MM.1S (cell line): ENCODE measurements at regions not wholly inside any gene's neighbourhood (a gene's known extent, or its start where the extent isn't known, plus 50 kb on each side); places are given as distances from the start of the nearest gene placed in this dataset.

Experiments
- DNase-seq: peaks from one replicate; pipeline ENCODE4 v3.0.0-alpha.2; 2015
- H2AFZ ChIP-seq: fragments of 300-600 bp; sonication (generic); 2 replicates; pipeline ENCODE4 v1.6.0; 2016; ENCODE audit warnings: antibody characterized with exemption, low read length
- H3F3A ChIP-seq: fragments of 300-600 bp; sonication (generic); 2 replicates; pipeline ENCODE4 v1.6.1; 2016; ENCODE audit warnings: mild to moderate bottlenecking, antibody characterized with exemption, low read length, moderate library complexity, mixed read lengths; ENCODE audit not compliant: insufficient read depth
- H3K27ac ChIP-seq: fragments of 300-600 bp; sonication (generic); 2 replicates; pipeline ENCODE4 v1.5.1; 2016; ENCODE audit warnings: mild to moderate bottlenecking, low read length
- H3K27me3 ChIP-seq: fragments of 300-600 bp; sonication (generic); replicated peaks from 2 replicates; pipeline ENCODE4 v1.6.0; 2016; ENCODE audit warnings: low read length; ENCODE audit not compliant: insufficient read depth
- H3K36me3 ChIP-seq: fragments of 300-600 bp; sonication (generic); replicated peaks from 2 replicates; pipeline ENCODE4 v1.6.1; 2016; ENCODE audit warnings: mild to moderate bottlenecking, low read length, mixed read lengths; ENCODE audit not compliant: insufficient read depth
- H3K4me1 ChIP-seq: fragments of 300-600 bp; sonication (generic); 2 replicates; pipeline ENCODE4 v1.6.1; 2016; ENCODE audit warnings: low read length, mixed read lengths
- H3K4me2 ChIP-seq: fragments of 300-600 bp; sonication (generic); 2 replicates; pipeline ENCODE4 v1.6.0; 2016; ENCODE audit warnings: low read depth, low read length
- H3K4me3 ChIP-seq: fragments of 300-600 bp; sonication (generic); 2 replicates; pipeline ENCODE4 v1.5.1; 2016; ENCODE audit warnings: low read length, mixed read lengths
- H3K79me2 ChIP-seq: fragments of 300-600 bp; sonication (generic); 2 replicates; pipeline ENCODE4 v1.6.1; 2016; ENCODE audit warnings: mixed run types, low read length, mixed read lengths
- H3K9ac ChIP-seq: fragments of 300-600 bp; sonication (generic); 2 replicates; pipeline ENCODE4 v1.6.1; 2016; ENCODE audit warnings: low read length, mixed read lengths
- H3K9me2 ChIP-seq: fragments of 300-600 bp; sonication (generic); replicated peaks from 2 replicates; pipeline ENCODE4 v1.6.1; 2016; ENCODE audit warnings: mild to moderate bottlenecking, low read length, mixed read lengths; ENCODE audit not compliant: insufficient read depth
- H3K9me3 ChIP-seq: fragments of 300-600 bp; sonication (generic); replicated peaks from 2 replicates; pipeline ENCODE4 v1.6.1; 2016; ENCODE audit warnings: mild to moderate bottlenecking, low read length, mixed read lengths; ENCODE audit not compliant: insufficient read depth
- H4K20me1 ChIP-seq: fragments of 300-600 bp; sonication (generic); 2 replicates; pipeline ENCODE4 v1.6.1; 2016; ENCODE audit warnings: mild to moderate bottlenecking, low read length, moderate library complexity, mixed read lengths; ENCODE audit not compliant: insufficient read depth
- CTCF ChIP-seq: fragments of 300-600 bp; sonication (generic); IDR thresholded peaks from 2 replicates; pipeline ENCODE4 v1.5.1; 2016; ENCODE audit warnings: antibody characterized with exemption, low read length, mixed read lengths
- EZH2 ChIP-seq: fragments of 300-600 bp; sonication (generic); optimal IDR thresholded peaks from 2 replicates; pipeline ENCODE3; 2017; ENCODE audit warnings: low read depth, mild to moderate bottlenecking, antibody characterized with exemption, low read length, mixed read lengths
- EZH2phosphoT487 ChIP-seq: fragments of 300-600 bp; sonication (generic); IDR thresholded peaks from 2 replicates; pipeline ENCODE4 v1.6.1; 2018; ENCODE audit warnings: antibody characterized with exemption, low read length

- H3K4me2 ChIP-seq = no peak overlapping the region
- TF ChIP-seq EZH2phosphoT487 (no peak), CTCF (no peak), EZH2 (no peak)
- H3F3A ChIP-seq = no peaks in the 10 kb centered on the region
- H3K79me2 ChIP-seq = no peaks in the 10 kb centered on the region
- H3K4me3 ChIP-seq = no peak overlapping the region
- H2AFZ ChIP-seq = no peak overlapping the region
- no peaks in the 10 kb centered on the region for H3K4me1 ChIP-seq
- H3K9me3 ChIP-seq = no peaks in the 10 kb centered on the region
- H3K36me3 ChIP-seq = no peaks in the 10 kb centered on the region
- no peaks in the 10 kb centered on the region for H4K20me1 ChIP-seq
- no peaks in the 10 kb centered on the region for H3K9me2 ChIP-seq
- no peaks in the 10 kb centered on the region for H3K27me3 ChIP-seq
- H3K27ac ChIP-seq = no peak overlapping the region
- no peak for DNase-seq
- no peak overlapping the region for H3K9ac ChIP-seq
Observed at GRCh38 chr4:167419468-167420140, 185.3 kb upstream of the SPOCK3 start.

- H3K9me2 ChIP-seq = no peaks in the 10 kb centered on the region
- H3K4me3 ChIP-seq = no peak overlapping the region
- no peaks in the 10 kb centered on the region for H3K27me3 ChIP-seq
- H3K27ac ChIP-seq = no peak overlapping the region
- H3K36me3 ChIP-seq = no peaks in the 10 kb centered on the region
- no peaks in the 10 kb centered on the region for H3K4me1 ChIP-seq
- no peaks in the 10 kb centered on the region for H3K79me2 ChIP-seq
- no peak overlapping the region for H3K4me2 ChIP-seq
- H3K9me3 ChIP-seq = no peaks in the 10 kb centered on the region
- DNase-seq = no peak
- H3K9ac ChIP-seq = no peak overlapping the region
- H2AFZ ChIP-seq = no peak overlapping the region
- no peak for TF ChIP-seq EZH2
- TF ChIP-seq CTCF = no peak
- no peak for TF ChIP-seq EZH2phosphoT487
- H3F3A ChIP-seq = no peaks in the 10 kb centered on the region
- no peaks in the 10 kb centered on the region for H4K20me1 ChIP-seq
Observed at GRCh38 chr4:167421201-167421600, 186.9 kb upstream of the SPOCK3 start.

GRCh38 chr4:167424341-167425256 lies 190.3 kb upstream of the SPOCK3 start:
- TF ChIP-seq EZH2phosphoT487 = no peak
- no peak for TF ChIP-seq EZH2
- no peak for TF ChIP-seq CTCF

More at GRCh38 chr4:167424341-167425256, 190.3 kb upstream of the SPOCK3 start:
- no peaks in the 10 kb centered on the region for H3K4me1 ChIP-seq
- no peaks in the 10 kb centered on the region for H3K36me3 ChIP-seq
- no peak overlapping the region for H2AFZ ChIP-seq
- no peak overlapping the region for H3K27ac ChIP-seq
- no peak overlapping the region for H3K4me3 ChIP-seq
- no peaks in the 10 kb centered on the region for H4K20me1 ChIP-seq
- no peak for DNase-seq
- no peak overlapping the region for H3K9ac ChIP-seq
- no peaks in the 10 kb centered on the region for H3K79me2 ChIP-seq
- no peaks in the 10 kb centered on the region for H3K9me2 ChIP-seq
- no peaks in the 10 kb centered on the region for H3F3A ChIP-seq
- no peaks in the 10 kb centered on the region for H3K9me3 ChIP-seq
- no peak overlapping the region for H3K4me2 ChIP-seq
- H3K27me3 ChIP-seq = no peaks in the 10 kb centered on the region
